Brain microvascular endothelial cell (primary cell): ENCODE measurements at regions not wholly inside any gene's neighbourhood (a gene's known extent, or its start where the extent isn't known, plus 50 kb on each side); places are given as distances from the start of the nearest gene placed in this dataset.

ENCODE experiments used
- DNase-seq: peaks from one replicate; pipeline ENCODE4 v3.0.0-alpha.2; 2020
- H3K27ac ChIP-seq: fragments of 250-450 bp; sonication (Bioruptor Pico); 2 replicates; pipeline ENCODE4 v1.5.1; 2020; ENCODE audit warnings: mild to moderate bottlenecking, moderate library complexity
- H3K27me3 ChIP-seq: fragments of 250-450 bp; sonication (Bioruptor Pico); replicated peaks from 2 replicates; pipeline ENCODE4 v1.5.1; 2020; ENCODE audit warnings: mild to moderate bottlenecking
- H3K36me3 ChIP-seq: fragments of 250-450 bp; sonication (Bioruptor Pico); replicated peaks from 2 replicates; pipeline ENCODE4 v1.5.1; 2020; ENCODE audit warnings: mild to moderate bottlenecking
- H3K4me3 ChIP-seq: 2 replicates; pipeline ENCODE4 v1.5.1; 2011; ENCODE audit warnings: low read depth, mild to moderate bottlenecking, control low read depth, low read length, moderate library complexity
- in situ Hi-C: cut with HindIII; loops from 2 replicates; pipeline ENCODE4 v1.10.0; 2017; ENCODE audit warnings: low sequenced_read_pairs, low pct_ligation_motif_present
- TF ChIP-seq, protein P1 (sequence below): IDR thresholded peaks from 2 replicates; pipeline ENCODE4 v1.5.1; 2011; ENCODE audit warnings: low read depth, mild to moderate bottlenecking, moderate library complexity, low read length, control low read depth, inconsistent platforms; ENCODE audit errors: missing control alignments

DNA sequence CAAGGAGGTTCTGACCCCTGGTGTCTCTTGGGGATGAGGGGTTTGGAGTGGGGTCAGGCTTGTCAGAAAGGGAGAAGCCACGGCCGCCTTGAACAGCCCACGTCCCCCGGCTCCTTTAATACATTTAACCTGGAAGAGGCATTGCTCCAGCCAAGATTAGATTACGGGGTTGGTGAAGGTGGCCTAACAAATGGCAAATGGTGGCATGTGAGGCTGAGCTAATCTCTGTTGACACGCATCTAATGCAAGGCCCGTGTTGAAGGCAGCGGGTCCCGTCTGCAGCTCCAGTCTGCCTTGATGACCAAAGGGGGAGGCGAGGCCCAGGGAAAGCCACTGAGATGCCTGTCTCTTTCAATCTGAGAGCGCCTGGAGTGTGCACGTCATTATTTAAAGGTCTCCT lies 673.7 kb upstream of the TBX3 start:
- Histone ChIP-seq H3K36me3 (no peaks in the 10 kb centered on the region), H3K27me3 (no peaks in the 10 kb centered on the region), H3K27ac (no peak overlapping the region), H3K4me3 (no peak overlapping the region)
- in situ Hi-C loops, result no loop called here
- TF ChIP-seq, protein P1, sequence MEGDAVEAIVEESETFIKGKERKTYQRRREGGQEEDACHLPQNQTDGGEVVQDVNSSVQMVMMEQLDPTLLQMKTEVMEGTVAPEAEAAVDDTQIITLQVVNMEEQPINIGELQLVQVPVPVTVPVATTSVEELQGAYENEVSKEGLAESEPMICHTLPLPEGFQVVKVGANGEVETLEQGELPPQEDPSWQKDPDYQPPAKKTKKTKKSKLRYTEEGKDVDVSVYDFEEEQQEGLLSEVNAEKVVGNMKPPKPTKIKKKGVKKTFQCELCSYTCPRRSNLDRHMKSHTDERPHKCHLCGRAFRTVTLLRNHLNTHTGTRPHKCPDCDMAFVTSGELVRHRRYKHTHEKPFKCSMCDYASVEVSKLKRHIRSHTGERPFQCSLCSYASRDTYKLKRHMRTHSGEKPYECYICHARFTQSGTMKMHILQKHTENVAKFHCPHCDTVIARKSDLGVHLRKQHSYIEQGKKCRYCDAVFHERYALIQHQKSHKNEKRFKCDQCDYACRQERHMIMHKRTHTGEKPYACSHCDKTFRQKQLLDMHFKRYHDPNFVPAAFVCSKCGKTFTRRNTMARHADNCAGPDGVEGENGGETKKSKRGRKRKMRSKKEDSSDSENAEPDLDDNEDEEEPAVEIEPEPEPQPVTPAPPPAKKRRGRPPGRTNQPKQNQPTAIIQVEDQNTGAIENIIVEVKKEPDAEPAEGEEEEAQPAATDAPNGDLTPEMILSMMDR, result no peak
- DNase-seq, result no peak

DNA sequence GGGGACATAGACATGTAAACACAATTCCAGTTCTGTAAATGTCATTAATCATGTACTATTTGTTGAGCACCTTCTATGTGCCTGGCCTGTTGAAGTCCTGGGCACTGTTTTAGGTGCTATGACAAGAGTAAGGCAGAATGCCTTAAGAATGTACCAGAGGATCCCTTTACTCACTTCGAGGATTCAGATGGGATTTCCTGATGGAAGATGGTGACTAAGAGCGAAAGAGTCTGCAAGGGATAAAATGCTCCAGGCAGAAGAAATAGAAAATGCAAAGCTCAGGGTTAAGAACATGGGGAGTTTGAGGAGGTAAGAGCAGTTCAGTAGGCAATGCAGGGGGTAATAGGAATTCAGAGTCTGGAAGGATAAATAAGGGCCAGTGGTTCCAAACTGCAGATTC lies 671.3 kb upstream of the TBX3 start:
- TF ChIP-seq, protein P1, result no peak
- no peaks in the 10 kb centered on the region for H3K36me3 ChIP-seq
- H3K27me3 ChIP-seq, result no peaks in the 10 kb centered on the region
- H3K4me3 ChIP-seq, result no peak overlapping the region
- DNase-seq, result no peak
- H3K27ac ChIP-seq, result no peak overlapping the region
- in situ Hi-C loops, result no loop called here

DNA sequence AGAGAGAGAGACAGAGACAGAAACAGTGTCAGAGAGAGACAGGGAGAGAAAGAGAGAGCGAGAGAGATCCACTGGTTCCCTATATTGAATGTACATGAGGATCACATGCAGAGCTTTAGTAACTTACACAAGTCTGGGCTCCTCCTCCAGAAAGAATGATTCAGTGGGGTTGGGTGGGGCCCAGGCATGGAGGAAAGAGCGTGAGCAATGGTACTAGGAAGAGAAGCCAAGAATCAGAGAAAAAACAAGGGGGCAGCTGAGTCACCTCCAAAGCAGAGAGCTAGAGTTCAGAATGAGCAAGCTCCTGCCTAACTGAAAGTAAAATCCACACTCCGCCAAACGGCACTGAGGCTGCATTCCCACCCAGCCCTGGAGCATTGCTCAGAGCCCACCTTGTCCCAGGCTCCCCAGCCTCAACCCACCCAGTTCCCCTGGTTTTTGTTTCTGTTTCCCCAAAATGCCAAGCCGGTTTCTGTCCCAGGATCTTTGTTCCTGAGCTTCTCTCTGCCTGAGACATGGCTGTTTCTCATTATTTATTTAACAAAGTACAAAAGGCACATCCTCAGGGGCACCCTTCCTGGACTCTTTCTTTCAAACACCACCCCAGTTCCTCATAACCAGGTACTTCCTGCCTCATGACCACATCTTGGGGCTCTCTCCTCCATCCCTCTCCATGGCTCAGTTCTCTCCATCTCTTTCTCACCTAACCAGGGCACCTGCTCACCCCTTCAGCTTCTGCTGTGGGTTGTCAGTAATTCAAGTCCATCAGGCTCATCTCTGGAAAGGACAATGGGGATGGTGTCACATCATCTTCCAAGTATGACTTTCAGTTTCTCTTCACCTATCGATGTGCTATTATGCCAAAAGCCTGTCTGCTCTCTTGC lies 670.3 kb upstream of the TBX3 start:
- peak; percentile 97 for DNase-seq
- Histone ChIP-seq H3K27me3 (no peaks in the 10 kb centered on the region), H3K36me3 (no peaks in the 10 kb centered on the region), H3K4me3 (peak overlapping the region; percentile 56), H3K27ac (peak overlapping the region; percentile 83)
- in situ Hi-C loops, result no loop called here
- TF ChIP-seq, protein P1, result no peak

DNA sequence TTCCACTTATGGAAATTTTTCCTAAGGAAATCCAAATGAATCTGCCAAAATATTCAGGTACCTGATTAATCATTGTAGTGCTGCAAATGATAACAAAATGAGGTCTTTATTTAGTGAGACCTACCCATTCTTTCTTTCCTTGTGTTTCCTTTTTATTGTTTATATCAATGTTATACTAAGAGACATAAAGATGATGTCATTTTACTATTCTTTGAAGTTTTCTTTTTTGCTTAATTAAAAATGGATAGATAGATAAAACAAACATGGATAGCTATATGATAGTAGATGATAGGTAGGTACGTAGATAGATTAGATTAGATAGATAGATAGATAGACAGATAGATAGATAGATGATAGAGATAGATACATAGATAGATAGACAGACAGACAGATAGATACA lies 669.5 kb upstream of the TBX3 start:
- H3K27me3 ChIP-seq, result no peaks in the 10 kb centered on the region
- H3K27ac ChIP-seq, result peak overlapping the region; percentile 83
- no peak overlapping the region for H3K4me3 ChIP-seq
- in situ Hi-C loops, result no loop called here
- H3K36me3 ChIP-seq, result no peaks in the 10 kb centered on the region
- DNase-seq, result no peak
- TF ChIP-seq, protein P1, result no peak

DNA sequence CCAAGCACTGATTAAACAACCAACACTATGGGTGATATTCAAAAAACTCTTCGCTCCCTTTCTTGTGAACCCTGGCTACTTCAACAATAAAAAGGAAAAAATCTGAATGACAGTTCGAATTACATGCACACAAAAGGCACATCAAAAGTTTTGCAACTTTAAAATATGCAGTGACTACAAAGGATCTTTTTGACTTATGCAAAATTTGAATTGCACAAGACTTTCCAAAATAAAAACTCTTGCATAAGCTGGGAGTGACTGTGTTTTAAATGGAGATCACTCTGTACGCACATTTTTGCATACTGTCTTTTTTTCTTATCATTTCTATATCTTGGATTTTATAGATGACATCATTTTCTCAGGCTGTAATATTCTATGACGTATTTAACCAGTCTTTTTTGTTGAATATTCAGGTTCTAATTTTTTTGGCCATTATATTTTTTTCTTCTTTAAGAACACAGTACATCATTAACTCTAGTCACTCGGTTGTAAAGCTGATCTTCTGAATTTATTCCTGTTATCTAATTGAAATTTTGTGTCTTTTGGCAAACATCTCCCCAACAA lies 667.6 kb upstream of the TBX3 start:
- no peak for DNase-seq
- no peaks in the 10 kb centered on the region for H3K27me3 ChIP-seq
- H3K36me3 ChIP-seq, result no peaks in the 10 kb centered on the region
- TF ChIP-seq, protein P1, result no peak
- H3K27ac ChIP-seq, result no peak overlapping the region
- in situ Hi-C loops, result no loop called here
- no peak overlapping the region for H3K4me3 ChIP-seq
